Vagina (tissue), 2 donors: ENCODE measurements at regions not wholly inside any gene's neighbourhood (a gene's known extent, or its start where the extent isn't known, plus 50 kb on each side); places are given as distances from the start of the nearest gene placed in this dataset.

Source experiments
- CTCF ChIP-seq, 3 experiments: fragments of 450-650 bp in 2 of 3; fragments of 200-600 bp in 1 of 3; sonication (generic) in 1 of 3; IDR thresholded peaks; one replicate each; pipeline ENCODE4 v1.5.1; 2017 to 2019; ENCODE audit warnings: antibody characterized with exemption in 3 of 3, mild to moderate bottlenecking in 2 of 3, moderate library complexity in 2 of 3
- POLR2A ChIP-seq, 2 donors: fragments of 450-650 bp; IDR thresholded peaks; one replicate each; pipeline ENCODE4 v1.6.1; 2017; ENCODE audit warnings: antibody characterized with exemption in 2 of 2, mild to moderate bottlenecking in 2 of 2, moderate library complexity in 2 of 2
- POLR2AphosphoS5 ChIP-seq, 2 donors: sonication (generic); formaldehyde crosslinking; IDR thresholded peaks; one replicate each; pipeline ENCODE4 v1.9.0; 2017; ENCODE audit warnings: antibody characterized with exemption in 2 of 2, mild to moderate bottlenecking in 2 of 2, low read depth in 1 of 2; ENCODE audit not compliant: insufficient read depth in 1 of 2

GRCh38 chr13:44300895-44301638 is 72.6 kb upstream of the SERP2 start:
- TF ChIP-seq CTCF (IDR thresholded peaks at IDR 0.05) (no peak), POLR2A (IDR thresholded peaks at IDR 0.05) (no peak), POLR2AphosphoS5 (IDR thresholded peaks at IDR 0.05; ENCODE audit: insufficient read depth in 1 of 2, low read depth in 1 of 2) (peak in 1 of 2 donors; percentile 74)
